HG03354 (cell line): ENCODE measurements at regions not wholly inside any gene's neighbourhood (a gene's known extent, or its start where the extent isn't known, plus 50 kb on each side); places are given as distances from the start of the nearest gene placed in this dataset.

Experiments
- ATAC-seq: cut with Tn5 transposase; IDR thresholded peaks from one replicate; pipeline ENCODE4 v1.9.1; 2021; ENCODE audit warnings: mild to moderate bottlenecking; ENCODE audit not compliant: unreplicated experiment, poor library complexity, severe bottlenecking

GRCh38 chr10:52438119-52438518 is 124.0 kb downstream of the DKK1 start:
- ATAC-seq, result no peak

GRCh38 chr10:52440612-52441285 is 126.7 kb downstream of the DKK1 start:
- no peak for ATAC-seq

- ATAC-seq, result no peak
Measured at GRCh38 chr10:52442576-52442975, 128.5 kb downstream of the DKK1 start.

- no peak for ATAC-seq
Measured at GRCh38 chr10:52443419-52444388, 129.6 kb downstream of the DKK1 start.

GRCh38 chr10:52446391-52446790 is 132.3 kb downstream of the DKK1 start:
- no peak for ATAC-seq

- no peak for ATAC-seq
Measured at GRCh38 chr10:52447931-52448353, 133.9 kb downstream of the DKK1 start.

GRCh38 chr10:52450762-52451291 is 136.7 kb downstream of the DKK1 start:
- no peak for ATAC-seq

GRCh38 chr10:52451817-52452216 is 137.7 kb downstream of the DKK1 start:
- ATAC-seq, result no peak

- ATAC-seq, result no peak
Measured at GRCh38 chr10:52452600-52453493, 138.8 kb downstream of the DKK1 start.

GRCh38 chr10:52453501-52453900 is 139.4 kb downstream of the DKK1 start:
- no peak for ATAC-seq

- no peak for ATAC-seq
Measured at GRCh38 chr10:52454491-52454890, 140.4 kb downstream of the DKK1 start.

- no peak for ATAC-seq
Measured at GRCh38 chr10:52455098-52455497, 141.0 kb downstream of the DKK1 start.

- no peak for ATAC-seq
Measured at GRCh38 chr10:52459097-52459496, 145.0 kb downstream of the DKK1 start.

GRCh38 chr10:52463826-52464225 is 149.7 kb downstream of the DKK1 start:
- ATAC-seq, result no peak

GRCh38 chr10:52464368-52465124 is 150.5 kb downstream of the DKK1 start:
- no peak for ATAC-seq

- no peak for ATAC-seq
Measured at GRCh38 chr10:52465202-52465601, 151.1 kb downstream of the DKK1 start.

GRCh38 chr10:52466464-52466863 is 152.4 kb downstream of the DKK1 start:
- ATAC-seq, result peak; percentile 45

GRCh38 chr10:52469970-52470705 is 156.1 kb downstream of the DKK1 start:
- no peak for ATAC-seq
